GM12864 (cell line): ENCODE measurements at regions not wholly inside any gene's neighbourhood (a gene's known extent, or its start where the extent isn't known, plus 50 kb on each side); places are given as distances from the start of the nearest gene placed in this dataset.

Source experiments
- DNase-seq: peaks from one replicate; pipeline ENCODE4 v3.0.0-alpha.2; 2011; ENCODE audit warnings: low read depth
- H3K4me3 ChIP-seq: 2 replicates; pipeline ENCODE4 v1.5.1; 2011; ENCODE audit warnings: mild to moderate bottlenecking, low read depth, low read length, control low read depth
- CTCF ChIP-seq: IDR thresholded peaks from 2 replicates; pipeline ENCODE4 v1.5.1; 2011; ENCODE audit warnings: low read depth, mild to moderate bottlenecking, moderate library complexity, low read length, control low read depth, inconsistent platforms; ENCODE audit errors: missing control alignments

GRCh38 chr3:75140904-75141615 is 523.1 kb upstream of the FRG2C start:
- no peak for DNase-seq
- no peak for TF ChIP-seq CTCF

GRCh38 chr3:75144406-75144805 is 519.7 kb upstream of the FRG2C start:
- no peak for TF ChIP-seq CTCF
- H3K4me3 ChIP-seq = no peak overlapping the region
- DNase-seq = no peak

More at GRCh38 chr3:75140904-75141615, 523.1 kb upstream of the FRG2C start:
- no peak overlapping the region for H3K4me3 ChIP-seq

- TF ChIP-seq CTCF = no peak
- DNase-seq = no peak
- no peak overlapping the region for H3K4me3 ChIP-seq
These were observed 492.4 kb upstream of the FRG2C start for GRCh38 chr3:75171630-75172230.

GRCh38 chr3:75176937-75177336 is 487.2 kb upstream of the FRG2C start:
- no peak for DNase-seq
- no peak overlapping the region for H3K4me3 ChIP-seq

GRCh38 chr3:75180235-75180944 is 483.7 kb upstream of the FRG2C start:
- no peak overlapping the region for H3K4me3 ChIP-seq
- DNase-seq = no peak
- no peak for TF ChIP-seq CTCF

More at GRCh38 chr3:75176937-75177336, 487.2 kb upstream of the FRG2C start:
- no peak for TF ChIP-seq CTCF

GRCh38 chr3:75180945-75181298 is 483.2 kb upstream of the FRG2C start:
- no peak for TF ChIP-seq CTCF
- H3K4me3 ChIP-seq = no peak overlapping the region
- DNase-seq = no peak
